ENCODE measurements at regions not wholly inside any gene's neighbourhood (a gene's known extent, or its start where the extent isn't known, plus 50 kb on each side); places are given as distances from the start of the nearest gene placed in this dataset.

GRCh38 chr18:47530695-47531094, 279.2 kb upstream of the SKOR2 start:
- DNase-seq = no peak

GRCh38 chr18:47528343-47528742, 276.9 kb upstream of the SKOR2 start:
- DNase-seq = no peak

GRCh38 chr18:47526147-47526546, 274.7 kb upstream of the SKOR2 start:
- no peak for DNase-seq

- no peak for DNase-seq
Observed at GRCh38 chr18:47522359-47522758, 270.9 kb upstream of the SKOR2 start.

- DNase-seq = no peak
Observed at GRCh38 chr18:47520263-47520662, 268.8 kb upstream of the SKOR2 start.

GRCh38 chr18:47519706-47520105, 268.2 kb upstream of the SKOR2 start:
- DNase-seq = no peak

- no peak for DNase-seq
Observed at GRCh38 chr18:47519277-47519676, 267.8 kb upstream of the SKOR2 start.

GRCh38 chr18:47513614-47514013, 262.2 kb upstream of the SKOR2 start:
- DNase-seq = no peak

- no peak for DNase-seq
Observed at GRCh38 chr18:47512726-47513435, 261.4 kb upstream of the SKOR2 start.

GRCh38 chr18:47512056-47512455, 260.6 kb upstream of the SKOR2 start:
- DNase-seq = no peak

GRCh38 chr18:47510831-47511230, 259.4 kb upstream of the SKOR2 start:
- no peak for DNase-seq

- DNase-seq = no peak
Observed at GRCh38 chr18:47507651-47508050, 256.2 kb upstream of the SKOR2 start.

- DNase-seq = no peak
Observed at GRCh38 chr18:47506897-47507296, 255.4 kb upstream of the SKOR2 start.

GRCh38 chr18:47501946-47502345, 250.5 kb upstream of the SKOR2 start:
- DNase-seq = no peak

GRCh38 chr18:47500930-47501329, 249.5 kb upstream of the SKOR2 start:
- no peak for DNase-seq

- no peak for DNase-seq
Observed at GRCh38 chr18:47492691-47493090, 241.2 kb upstream of the SKOR2 start.

- DNase-seq = no peak
Observed at GRCh38 chr18:47490882-47491281, 239.4 kb upstream of the SKOR2 start.

- DNase-seq = no peak
Observed at GRCh38 chr18:47485221-47485797, 233.8 kb upstream of the SKOR2 start.

- no peak for DNase-seq
Observed at GRCh38 chr18:47484068-47484467, 232.6 kb upstream of the SKOR2 start.

GRCh38 chr18:47480166-47480565, 228.7 kb upstream of the SKOR2 start:
- DNase-seq = no peak

GRCh38 chr18:47471784-47472183, 220.3 kb upstream of the SKOR2 start:
- DNase-seq = no peak

- DNase-seq = no peak
Observed at GRCh38 chr18:47470941-47471340, 219.5 kb upstream of the SKOR2 start.

- no peak for DNase-seq
Observed at GRCh38 chr18:47469576-47469975, 218.1 kb upstream of the SKOR2 start.

GRCh38 chr18:47461977-47462376, 210.5 kb upstream of the SKOR2 start:
- DNase-seq = no peak

GRCh38 chr18:47461406-47461948, 210.0 kb upstream of the SKOR2 start:
- no peak for DNase-seq

All from suppressor macrophage treated with lipopolysaccharide for 4 hours (primary cell).